H1 (cell line): ENCODE measurements at regions not wholly inside any gene's neighbourhood (a gene's known extent, or its start where the extent isn't known, plus 50 kb on each side); places are given as distances from the start of the nearest gene placed in this dataset.

ENCODE experiments used
- CTCF ChIA-PET: fragments of 300-600 bp; sonication (Branson Sonifier 250); formaldehyde crosslinking; loops from one replicate; lab custom pipeline; 2021; ENCODE audit not compliant: partially characterized antibody; lab: Charles Lee
- POLR2A ChIA-PET: fragments of 300-600 bp; sonication (Branson Sonifier 250); formaldehyde crosslinking; loops from one replicate; lab custom pipeline; 2021; ENCODE audit warnings: inconsistent platforms; ENCODE audit not compliant: partially characterized antibody; lab: Charles Lee
- DNase-seq, 2 experiments: peaks; one replicate each; pipeline versions ENCODE4 v3.0.0 to v3.0.0-alpha.2; 2010 to 2022; ENCODE audit warnings: low spot score in 2 of 2, low read depth in 1 of 2, mixed read lengths in 1 of 2
- FAIRE-seq: peaks from 2 replicates; lab custom pipeline; 2011; peaks lifted over from hg19 to GRCh38; lab: Jason Lieb, UNC
- H2AFZ ChIP-seq: 2 replicates; pipeline ENCODE4 v1.8.1; 2012; ENCODE audit warnings: low read length, inconsistent platforms
- H2AK5ac ChIP-seq: 2 replicates; pipeline ENCODE4 v1.6.1; 2013; ENCODE audit warnings: low read depth, low read length
- H2BK120ac ChIP-seq: replicated peaks from 2 replicates; pipeline ENCODE3; 2013; ENCODE audit warnings: low read depth, low read length, inconsistent platforms
- H2BK12ac ChIP-seq: 2 replicates; pipeline ENCODE4 v1.6.1; 2013; ENCODE audit warnings: low read depth, low read length
- H2BK15ac ChIP-seq: 2 replicates; pipeline ENCODE4 v1.6.1; 2013; ENCODE audit warnings: low read length
- H2BK20ac ChIP-seq: 2 replicates; pipeline ENCODE4 v1.6.1; 2013; ENCODE audit warnings: low read length
- H2BK5ac ChIP-seq: 2 replicates; pipeline ENCODE4 v1.6.1; 2013; ENCODE audit warnings: low read depth, low read length
- H3K14ac ChIP-seq: 2 replicates; pipeline ENCODE4 v1.6.1; 2013; ENCODE audit warnings: inconsistent platforms; ENCODE audit not compliant: insufficient read length
- H3K18ac ChIP-seq: 2 replicates; pipeline ENCODE4 v1.6.1; 2013; ENCODE audit warnings: low read length; ENCODE audit errors: extremely low read depth
- H3K23ac ChIP-seq: 2 replicates; pipeline ENCODE4 v1.6.1; 2013; ENCODE audit warnings: inconsistent platforms; ENCODE audit not compliant: insufficient read length
- H3K23me2 ChIP-seq: 2 replicates; pipeline ENCODE4 v1.6.1; 2013; ENCODE audit warnings: low read depth, low read length
- H3K27ac ChIP-seq: 2 replicates; pipeline ENCODE4 v1.6.1; 2011; ENCODE audit warnings: low read depth, low read length, inconsistent platforms
- H3K27me3 ChIP-seq, 4 experiments: replicated peaks in 1 of 4; 1 replicate in 1 of 4; 2 replicates in 3 of 4; pipeline versions ENCODE4 v1.6.1 to v1.8.1; 2011 to 2013; ENCODE audit warnings: low read length in 3 of 4, mild to moderate bottlenecking in 3 of 4, inconsistent platforms in 2 of 4, mixed read lengths in 2 of 4, moderate library complexity in 1 of 4; ENCODE audit not compliant: control insufficient read depth in 3 of 4, insufficient read depth in 3 of 4; ENCODE audit errors: extremely low read depth in 1 of 4
- H3K36me3 ChIP-seq, 4 experiments: 2 replicates each; pipeline versions ENCODE4 v1.6.1 to v1.8.1; 2011 to 2013; ENCODE audit warnings: mild to moderate bottlenecking in 4 of 4, low read length in 3 of 4, moderate library complexity in 2 of 4, control low read depth in 1 of 4, inconsistent platforms in 1 of 4; ENCODE audit not compliant: insufficient read depth in 4 of 4, control insufficient read depth in 2 of 4
- H3K4ac ChIP-seq: replicated peaks from 2 replicates; pipeline ENCODE3; 2013; ENCODE audit warnings: low read length, low read depth, mixed read lengths, inconsistent platforms; ENCODE audit not compliant: insufficient read length
- H3K4me1 ChIP-seq, 4 experiments: replicated peaks in 1 of 4; 1 replicate in 1 of 4; 2 replicates in 3 of 4; pipeline versions ENCODE4 v1.6.1 to v1.8.1; 2011 to 2013; ENCODE audit warnings: low read length in 3 of 4, inconsistent platforms in 2 of 4, mixed read lengths in 1 of 4; ENCODE audit not compliant: insufficient read depth in 4 of 4, control insufficient read depth in 3 of 4
- H3K4me2 ChIP-seq, 2 experiments: 2 replicates each; pipeline versions ENCODE4 v1.6.1 to v1.8.1; 2011 to 2013; ENCODE audit warnings: low read depth in 2 of 2, low read length in 2 of 2, control low read depth in 1 of 2, inconsistent platforms in 1 of 2, mild to moderate bottlenecking in 1 of 2; ENCODE audit not compliant: insufficient read depth in 1 of 2
- H3K4me3 ChIP-seq, 4 experiments: fragments of 200-600, 300-600 bp in 1 of 4; sonication (generic), shearing (Covaris generic), sonication (Bioruptor Twin) in 1 of 4; 2 replicates each; pipeline versions ENCODE4 v1.5.1 to v1.8.1; 2011 to 2016; ENCODE audit warnings: low read length in 4 of 4, low read depth in 3 of 4, control low read depth in 2 of 4, inconsistent platforms in 2 of 4, mild to moderate bottlenecking in 2 of 4, mixed read lengths in 1 of 4, moderate library complexity in 1 of 4; ENCODE audit not compliant: insufficient read depth in 2 of 4; ENCODE audit errors: extremely low read depth in 1 of 4
- H3K56ac ChIP-seq: replicated peaks from 2 replicates; pipeline ENCODE3; 2013; ENCODE audit warnings: low read depth, mild to moderate bottlenecking, mixed read lengths, low read length, inconsistent platforms; ENCODE audit not compliant: insufficient read length
- H3K79me1 ChIP-seq: 2 replicates; pipeline ENCODE4 v1.6.1; 2013; ENCODE audit warnings: low read depth, low read length, control low read depth
- H3K79me2 ChIP-seq, 2 experiments: 2 replicates each; pipeline versions ENCODE4 v1.6.1 to v1.8.1; 2012 to 2013; ENCODE audit warnings: low read length in 2 of 2, mild to moderate bottlenecking in 2 of 2, inconsistent platforms in 1 of 2; ENCODE audit not compliant: insufficient read depth in 2 of 2, control insufficient read depth in 1 of 2
- H3K9ac ChIP-seq, 4 experiments: replicated peaks in 1 of 4; 1 replicate in 1 of 4; 2 replicates in 3 of 4; pipeline versions ENCODE4 v1.6.1 to v1.8.1; 2011 to 2013; ENCODE audit warnings: low read depth in 3 of 4, low read length in 3 of 4, control low read depth in 2 of 4, mild to moderate bottlenecking in 2 of 4, moderate library complexity in 2 of 4, inconsistent platforms in 1 of 4; ENCODE audit errors: extremely low read depth in 1 of 4
- H3K9me3 ChIP-seq, 2 experiments: 2 replicates each; pipeline versions ENCODE4 v1.6.1 to v1.8.1; 2012 to 2013; ENCODE audit warnings: mild to moderate bottlenecking in 2 of 2, moderate library complexity in 2 of 2, control low read depth in 1 of 2, inconsistent platforms in 1 of 2, low read depth in 1 of 2, low read length in 1 of 2, mixed read lengths in 1 of 2; ENCODE audit not compliant: insufficient read depth in 2 of 2
- H4K20me1 ChIP-seq, 2 experiments: replicated peaks in 1 of 2; 2 replicates each; pipeline versions ENCODE3 to v1.8.1; 2011 to 2013; ENCODE audit warnings: inconsistent platforms in 2 of 2, low read length in 2 of 2, mild to moderate bottlenecking in 1 of 2; ENCODE audit not compliant: insufficient read depth in 2 of 2, control insufficient read depth in 1 of 2
- H4K5ac ChIP-seq: 2 replicates; pipeline ENCODE4 v1.6.1; 2013; ENCODE audit warnings: low read length, low read depth, mixed read lengths, inconsistent platforms; ENCODE audit not compliant: insufficient read length
- H4K8ac ChIP-seq: 2 replicates; pipeline ENCODE4 v1.8.0; 2013; ENCODE audit warnings: mild to moderate bottlenecking, moderate library complexity, low read length, inconsistent platforms; ENCODE audit not compliant: insufficient read depth; ENCODE audit errors: extremely low read depth
- H4K91ac ChIP-seq: replicated peaks from 2 replicates; pipeline ENCODE3; 2013; ENCODE audit warnings: low read length, mixed read lengths, inconsistent platforms; ENCODE audit not compliant: insufficient read length
- ASH2L ChIP-seq: fragments of 200-600, 300-600 bp; sonication (generic); IDR thresholded peaks from one replicate; pipeline ENCODE4 v1.7.1; 2017; ENCODE audit warnings: low read length
- CHD2 ChIP-seq: IDR thresholded peaks from 2 replicates; pipeline ENCODE4 v1.6.1; 2012; ENCODE audit warnings: low read length, improper control_type of control experiment
- JUND ChIP-seq: IDR thresholded peaks from 2 replicates; pipeline ENCODE4 v1.6.1; 2011; ENCODE audit warnings: mild to moderate bottlenecking, improper control_type of control experiment, low read length
- POLR2A ChIP-seq, 2 experiments: IDR thresholded peaks; 1 replicate in 1 of 2; 2 replicates in 1 of 2; pipeline ENCODE4 v1.6.1; 2011; ENCODE audit warnings: low read depth in 2 of 2, low read length in 2 of 2, mild to moderate bottlenecking in 2 of 2; ENCODE audit errors: control extremely low read depth in 1 of 2
- SP4 ChIP-seq: IDR thresholded peaks from 2 replicates; pipeline ENCODE4 v1.6.1; 2012; ENCODE audit warnings: low read length, inconsistent platforms
- TAF1 ChIP-seq: IDR thresholded peaks from 2 replicates; pipeline ENCODE4 v1.6.1; 2011; ENCODE audit warnings: mild to moderate bottlenecking, low read depth, low read length
- TBP ChIP-seq: IDR thresholded peaks from 2 replicates; pipeline ENCODE4 v1.6.1; 2011; ENCODE audit warnings: low read depth, low read length, improper control_type of control experiment
- TCF12 ChIP-seq: IDR thresholded peaks from 2 replicates; pipeline ENCODE4 v1.6.1; 2011; ENCODE audit warnings: low read depth, mild to moderate bottlenecking, low read length
- WGBS, 2 experiments: shearing (Covaris generic) in 1 of 2; methylation state at CpG; one replicate each; pipeline versions ENCODE4 v1.1.6 to v1.1.7; 2013 to 2015; ENCODE audit warnings: low lambda C conversion rate in 2 of 2, mixed read lengths in 2 of 2, inconsistent platforms in 1 of 2, low coverage in 1 of 2, missing lambda C conversion rate in 1 of 2; ENCODE audit not compliant: insufficient replicate concordance in 2 of 2, insufficient coverage in 1 of 2, insufficient read length in 1 of 2; ENCODE audit errors: extremely low coverage in 1 of 2, missing lambda C conversion rate in 1 of 2; 5-methylcytosine and 5-hydroxymethylcytosine counted together
- TF ChIP-seq, protein P1 (sequence below), 3 experiments: IDR thresholded peaks; 1 replicate in 2 of 3; 2 replicates in 1 of 3; pipeline versions ENCODE4 v1.5.1 to v1.6.1; 2011; ENCODE audit warnings: low read length in 3 of 3, mild to moderate bottlenecking in 3 of 3, inconsistent platforms in 2 of 3, low read depth in 1 of 3, moderate library complexity in 1 of 3; ENCODE audit not compliant: insufficient read depth in 1 of 3; ENCODE audit errors: control extremely low read depth in 1 of 3

DNA sequence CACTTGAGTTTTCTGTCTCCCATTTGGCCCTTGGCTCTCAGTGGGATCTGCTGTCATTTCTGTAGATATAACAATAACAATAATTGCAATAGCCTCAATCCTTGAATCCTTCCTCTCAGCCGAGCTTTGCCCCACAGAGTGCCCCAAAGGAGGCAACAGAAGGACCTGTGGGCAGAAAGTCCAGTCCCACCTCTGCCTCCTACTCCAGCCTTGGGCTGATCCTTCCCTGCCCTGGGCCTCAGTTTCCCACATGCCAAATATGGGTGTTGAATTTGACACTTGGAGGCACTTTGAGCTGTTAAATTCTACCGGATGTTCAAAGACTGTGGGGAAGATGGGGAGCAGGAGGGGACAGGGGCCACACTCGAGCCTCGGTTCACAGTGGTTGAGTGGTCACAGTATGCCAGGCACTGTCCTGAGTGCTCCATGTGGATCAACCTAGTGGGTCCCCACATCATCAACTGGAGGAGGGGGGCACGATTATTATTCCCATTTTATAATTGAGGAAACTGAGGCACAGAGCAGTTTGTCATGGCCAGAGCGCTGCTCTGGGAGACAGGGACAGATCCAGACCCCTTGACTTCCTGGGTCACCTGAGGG, 307.1 kb downstream of the MATN1 start:
- no peaks in the 10 kb centered on the region for H3K9me3 ChIP-seq
- H3K23ac ChIP-seq = no peak overlapping the region
- no peak overlapping the region for H2BK120ac ChIP-seq
- no peak overlapping the region for H3K4me2 ChIP-seq
- no peaks in the 10 kb centered on the region for H3K23me2 ChIP-seq
- H3K56ac ChIP-seq = no peak overlapping the region
- H4K20me1 ChIP-seq = no peaks in the 10 kb centered on the region
- H2BK5ac ChIP-seq = no peak overlapping the region
- FAIRE-seq (no peak), DNase-seq (peak in 1 of 2 experiments; percentile 22)
- ChIA-PET CTCF (interaction anchor here (0.8 to 1.9 kb wide), 2 partner anchors 36 to 1022 kb away, joined by 3 to 11 read pairs; no protein-coding TSS in a partner anchor), POLR2A (no interaction called here)
- no peak overlapping the region for H4K91ac ChIP-seq
- no peaks in the 10 kb centered on the region for H3K79me2 ChIP-seq
- no peak overlapping the region for H2AFZ ChIP-seq
- no peak for TF ChIP-seq SP4
- no peak for TF ChIP-seq TAF1
- no peak for TF ChIP-seq TBP
- no peak for TF ChIP-seq POLR2A (IDR thresholded peaks at IDR 0.05; ENCODE audit: control extremely low read depth in 1 of 2, low read depth in 2 of 2, low read length in 2 of 2)
- no peak for TF ChIP-seq CHD2
- no peak for TF ChIP-seq TCF12
- TF ChIP-seq, protein P1, sequence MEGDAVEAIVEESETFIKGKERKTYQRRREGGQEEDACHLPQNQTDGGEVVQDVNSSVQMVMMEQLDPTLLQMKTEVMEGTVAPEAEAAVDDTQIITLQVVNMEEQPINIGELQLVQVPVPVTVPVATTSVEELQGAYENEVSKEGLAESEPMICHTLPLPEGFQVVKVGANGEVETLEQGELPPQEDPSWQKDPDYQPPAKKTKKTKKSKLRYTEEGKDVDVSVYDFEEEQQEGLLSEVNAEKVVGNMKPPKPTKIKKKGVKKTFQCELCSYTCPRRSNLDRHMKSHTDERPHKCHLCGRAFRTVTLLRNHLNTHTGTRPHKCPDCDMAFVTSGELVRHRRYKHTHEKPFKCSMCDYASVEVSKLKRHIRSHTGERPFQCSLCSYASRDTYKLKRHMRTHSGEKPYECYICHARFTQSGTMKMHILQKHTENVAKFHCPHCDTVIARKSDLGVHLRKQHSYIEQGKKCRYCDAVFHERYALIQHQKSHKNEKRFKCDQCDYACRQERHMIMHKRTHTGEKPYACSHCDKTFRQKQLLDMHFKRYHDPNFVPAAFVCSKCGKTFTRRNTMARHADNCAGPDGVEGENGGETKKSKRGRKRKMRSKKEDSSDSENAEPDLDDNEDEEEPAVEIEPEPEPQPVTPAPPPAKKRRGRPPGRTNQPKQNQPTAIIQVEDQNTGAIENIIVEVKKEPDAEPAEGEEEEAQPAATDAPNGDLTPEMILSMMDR (IDR thresholded peaks at IDR 0.05; ENCODE audit: control extremely low read depth in 1 of 3, insufficient read depth in 1 of 3, low read depth in 1 of 3, low read length in 3 of 3) = no peak
- TF ChIP-seq ASH2L = no peak
- no peak for TF ChIP-seq JUND
- WGBS, 2 experiments = 90% methylated on average over 6 of the region's 6 CpGs; no CpG with 5 or more reads in 1 of the 2 experiments
- H2BK20ac ChIP-seq = no peak overlapping the region
- H3K4me3 ChIP-seq = no peak overlapping the region; a peak in 1 of 8 replicates
- no peak overlapping the region for H3K4ac ChIP-seq
- no peak overlapping the region for H4K5ac ChIP-seq
- no peaks in the 10 kb centered on the region for H3K36me3 ChIP-seq
- H4K8ac ChIP-seq = no peak overlapping the region
- H3K18ac ChIP-seq = no peak overlapping the region
- H3K14ac ChIP-seq = no peak overlapping the region
- no peak overlapping the region for H3K27ac ChIP-seq
- H2BK15ac ChIP-seq = no peak overlapping the region
- H2BK12ac ChIP-seq = no peak overlapping the region
- H3K27me3 ChIP-seq = no peaks in the 10 kb centered on the region; a peak in 1 of 7 replicates
- H2AK5ac ChIP-seq = no peak overlapping the region
- no peaks in the 10 kb centered on the region; the same call in 1 of the 2 replicates for H3K79me1 ChIP-seq
- H3K4me1 ChIP-seq = peaks cover 0 to 3% (median 0%) of the 10 kb centered on the region in 4 experiments; a peak in 1 of 7 replicates
- no peak overlapping the region for H3K9ac ChIP-seq
